Spleen (tissue), 7 donors: ENCODE measurements at regions not wholly inside any gene's neighbourhood (a gene's known extent, or its start where the extent isn't known, plus 50 kb on each side); places are given as distances from the start of the nearest gene placed in this dataset.

Source experiments
- POLR2A ChIP-seq, 3 donors: fragments of 450-650 bp; IDR thresholded peaks; one replicate each; pipeline ENCODE4 v1.5.1; 2017; ENCODE audit warnings: antibody characterized with exemption in 3 of 3, mild to moderate bottlenecking in 1 of 3
- TF ChIP-seq, protein P1 (sequence below), 11 experiments: fragments of 200-600 bp in 7 of 11; fragments of 450-650 bp in 4 of 11; sonication (generic) in 4 of 11; IDR thresholded peaks in 8 of 11; conservative IDR thresholded peaks in 3 of 11; 1 replicate in 7 of 11; 2 replicates in 4 of 11; pipeline versions ENCODE4 v1.4.0 to v1.8.0; 2016 to 2021; ENCODE audit warnings: antibody characterized with exemption in 11 of 11, inconsistent platforms in 4 of 11, mild to moderate bottlenecking in 1 of 11
- donor health status: DM: no; HTN: no; CAD: no; lungs with moderate emphysema.
- donor health status: DM: no; HTN: no; CAD: no.
- donor health status: DM: no; HTN: no; CAD: no.

- TF ChIP-seq, protein P1, sequence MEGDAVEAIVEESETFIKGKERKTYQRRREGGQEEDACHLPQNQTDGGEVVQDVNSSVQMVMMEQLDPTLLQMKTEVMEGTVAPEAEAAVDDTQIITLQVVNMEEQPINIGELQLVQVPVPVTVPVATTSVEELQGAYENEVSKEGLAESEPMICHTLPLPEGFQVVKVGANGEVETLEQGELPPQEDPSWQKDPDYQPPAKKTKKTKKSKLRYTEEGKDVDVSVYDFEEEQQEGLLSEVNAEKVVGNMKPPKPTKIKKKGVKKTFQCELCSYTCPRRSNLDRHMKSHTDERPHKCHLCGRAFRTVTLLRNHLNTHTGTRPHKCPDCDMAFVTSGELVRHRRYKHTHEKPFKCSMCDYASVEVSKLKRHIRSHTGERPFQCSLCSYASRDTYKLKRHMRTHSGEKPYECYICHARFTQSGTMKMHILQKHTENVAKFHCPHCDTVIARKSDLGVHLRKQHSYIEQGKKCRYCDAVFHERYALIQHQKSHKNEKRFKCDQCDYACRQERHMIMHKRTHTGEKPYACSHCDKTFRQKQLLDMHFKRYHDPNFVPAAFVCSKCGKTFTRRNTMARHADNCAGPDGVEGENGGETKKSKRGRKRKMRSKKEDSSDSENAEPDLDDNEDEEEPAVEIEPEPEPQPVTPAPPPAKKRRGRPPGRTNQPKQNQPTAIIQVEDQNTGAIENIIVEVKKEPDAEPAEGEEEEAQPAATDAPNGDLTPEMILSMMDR (IDR thresholded peaks at IDR 0.05 in 8 of 11, conservative IDR thresholded peaks at IDR 0.05 in 3 of 11): no peak
- TF ChIP-seq POLR2A (IDR thresholded peaks at IDR 0.05): no peak
Observed at GRCh38 chr7:42461537-42461936, 224.5 kb upstream of the GLI3 start.
